Nephron progenitor cell (in vitro differentiated cells): ENCODE measurements at regions not wholly inside any gene's neighbourhood (a gene's known extent, or its start where the extent isn't known, plus 50 kb on each side); places are given as distances from the start of the nearest gene placed in this dataset.
A peak's percentile ranks its signal among the peaks of the same experiment; 100 is the strongest.

ENCODE experiments used
- DNase-seq: peaks from one replicate; pipeline ENCODE4 v3.0.0; 2021
- H3K27ac Mint-ChIP-seq: 2 replicates; pipeline ENCODE4 v1.8.0; 2021; ENCODE audit warnings: mild to moderate bottlenecking, moderate library complexity, mixed read lengths
- H3K27me3 Mint-ChIP-seq: 2 replicates; pipeline ENCODE4 v1.8.0; 2021; ENCODE audit warnings: mild to moderate bottlenecking, low read depth, mixed read lengths; ENCODE audit not compliant: poor library complexity
- H3K36me3 Mint-ChIP-seq: 2 replicates; pipeline ENCODE4 v1.8.0; 2021; ENCODE audit warnings: low read depth, mixed read lengths
- H3K4me1 Mint-ChIP-seq: 2 replicates; pipeline ENCODE4 v1.8.0; 2021; ENCODE audit warnings: mixed read lengths
- H3K4me3 Mint-ChIP-seq: 2 replicates; pipeline ENCODE4 v1.8.0; 2021; ENCODE audit warnings: mild to moderate bottlenecking, moderate library complexity, mixed read lengths
- H3K9me3 Mint-ChIP-seq: 2 replicates; pipeline ENCODE4 v1.8.0; 2021; ENCODE audit warnings: mild to moderate bottlenecking, moderate library complexity, mixed read lengths
- TF ChIP-seq, protein P1 (sequence below): fragments of 200-600 bp; sonication (generic); IDR thresholded peaks from 2 replicates; pipeline ENCODE4 v1.5.0; 2021; ENCODE audit warnings: antibody characterized with exemption

- no peak overlapping the region for H3K4me3 Mint-ChIP-seq
- peaks cover 26% of the 10 kb centered on the region for H3K4me1 Mint-ChIP-seq
- no peaks in the 10 kb centered on the region for H3K27me3 Mint-ChIP-seq
- H3K27ac Mint-ChIP-seq: no peak overlapping the region
- no peaks in the 10 kb centered on the region for H3K36me3 Mint-ChIP-seq
- DNase-seq: no peak
- H3K9me3 Mint-ChIP-seq: no peaks in the 10 kb centered on the region
- TF ChIP-seq, protein P1, sequence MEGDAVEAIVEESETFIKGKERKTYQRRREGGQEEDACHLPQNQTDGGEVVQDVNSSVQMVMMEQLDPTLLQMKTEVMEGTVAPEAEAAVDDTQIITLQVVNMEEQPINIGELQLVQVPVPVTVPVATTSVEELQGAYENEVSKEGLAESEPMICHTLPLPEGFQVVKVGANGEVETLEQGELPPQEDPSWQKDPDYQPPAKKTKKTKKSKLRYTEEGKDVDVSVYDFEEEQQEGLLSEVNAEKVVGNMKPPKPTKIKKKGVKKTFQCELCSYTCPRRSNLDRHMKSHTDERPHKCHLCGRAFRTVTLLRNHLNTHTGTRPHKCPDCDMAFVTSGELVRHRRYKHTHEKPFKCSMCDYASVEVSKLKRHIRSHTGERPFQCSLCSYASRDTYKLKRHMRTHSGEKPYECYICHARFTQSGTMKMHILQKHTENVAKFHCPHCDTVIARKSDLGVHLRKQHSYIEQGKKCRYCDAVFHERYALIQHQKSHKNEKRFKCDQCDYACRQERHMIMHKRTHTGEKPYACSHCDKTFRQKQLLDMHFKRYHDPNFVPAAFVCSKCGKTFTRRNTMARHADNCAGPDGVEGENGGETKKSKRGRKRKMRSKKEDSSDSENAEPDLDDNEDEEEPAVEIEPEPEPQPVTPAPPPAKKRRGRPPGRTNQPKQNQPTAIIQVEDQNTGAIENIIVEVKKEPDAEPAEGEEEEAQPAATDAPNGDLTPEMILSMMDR: no peak
Observed at GRCh38 chr1:84756001-84756400, 65.7 kb upstream of the SSX2IP start.

- Mint-ChIP-seq H3K9me3 (no peaks in the 10 kb centered on the region), H3K4me3 (no peak overlapping the region), H3K36me3 (no peaks in the 10 kb centered on the region), H3K4me1 (peaks cover 26% of the 10 kb centered on the region), H3K27ac (no peak overlapping the region), H3K27me3 (no peaks in the 10 kb centered on the region)
- DNase-seq: no peak
- TF ChIP-seq, protein P1: no peak
Observed at GRCh38 chr1:84755216-84755615, 65.0 kb upstream of the SSX2IP start.

- Mint-ChIP-seq H3K4me1 (peaks cover 17% of the 10 kb centered on the region), H3K27me3 (no peaks in the 10 kb centered on the region), H3K9me3 (no peaks in the 10 kb centered on the region), H3K27ac (no peak overlapping the region), H3K4me3 (no peak overlapping the region), H3K36me3 (no peaks in the 10 kb centered on the region)
- TF ChIP-seq, protein P1: no peak
- DNase-seq: no peak
Observed at GRCh38 chr1:84754386-84754703, 64.1 kb upstream of the SSX2IP start.

- Mint-ChIP-seq H3K27me3 (no peaks in the 10 kb centered on the region), H3K4me3 (no peak overlapping the region), H3K27ac (no peak overlapping the region), H3K4me1 (peaks cover 11% of the 10 kb centered on the region), H3K36me3 (no peaks in the 10 kb centered on the region), H3K9me3 (no peaks in the 10 kb centered on the region)
- TF ChIP-seq, protein P1: peak; percentile 99
- DNase-seq: peak; percentile 84
Observed at GRCh38 chr1:84753516-84754385, 63.5 kb upstream of the SSX2IP start.

DNA sequence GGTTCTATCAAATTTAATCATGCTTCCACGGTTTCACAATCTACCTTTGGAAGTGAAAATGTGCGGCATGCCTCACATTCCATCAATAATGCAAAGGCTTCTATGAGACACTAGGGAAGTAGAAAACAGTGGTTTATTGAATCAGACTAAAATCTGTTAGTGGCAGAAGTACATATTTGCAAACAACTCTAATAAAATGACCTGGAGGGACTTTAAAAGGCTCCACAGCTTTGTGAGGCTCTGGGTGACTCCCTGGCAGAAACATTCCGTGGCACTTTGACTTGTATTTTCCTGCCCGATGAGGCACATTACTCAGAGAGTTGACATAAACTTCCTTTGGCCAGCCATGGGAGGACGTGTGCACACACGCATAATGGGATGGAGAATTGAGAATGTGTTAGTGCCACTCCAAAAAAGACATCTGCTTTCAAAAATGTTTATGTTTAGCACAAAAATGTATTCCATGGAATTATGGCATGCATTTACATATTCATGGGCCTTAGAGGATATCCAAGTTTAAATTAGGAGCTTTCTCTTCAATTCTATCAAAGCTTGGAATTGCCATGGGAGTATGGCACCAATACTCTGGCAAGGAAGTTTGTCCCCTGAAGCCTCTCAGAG lies 60.0 kb upstream of the SSX2IP start:
- no peak for DNase-seq
- H3K9me3 Mint-ChIP-seq: no peaks in the 10 kb centered on the region
- TF ChIP-seq, protein P1: no peak
- no peak overlapping the region for H3K4me3 Mint-ChIP-seq
- no peaks in the 10 kb centered on the region for H3K36me3 Mint-ChIP-seq
- peaks cover 5% of the 10 kb centered on the region for H3K4me1 Mint-ChIP-seq
- no peak overlapping the region for H3K27ac Mint-ChIP-seq
- H3K27me3 Mint-ChIP-seq: peaks cover 7% of the 10 kb centered on the region
